ENCODE measurements at regions not wholly inside any gene's neighbourhood (a gene's known extent, or its start where the extent isn't known, plus 50 kb on each side); places are given as distances from the start of the nearest gene placed in this dataset.

- no peaks in the 10 kb centered on the region for H3K9me3 ChIP-seq
- TF ChIP-seq CTCF (IDR thresholded peaks at IDR 0.05) (no peak), POLR2A (IDR thresholded peaks at IDR 0.05) (no peak)
- no peaks in the 10 kb centered on the region for H3K36me3 ChIP-seq
- intact Hi-C loops (cut with DNase I; ENCODE audit: low total_unique reads), result no loop called here
- no peaks in the 10 kb centered on the region for H3K4me1 ChIP-seq
- no peak for DNase-seq
- no peaks in the 10 kb centered on the region for H3K27me3 ChIP-seq
- no peak overlapping the region for H3K27ac ChIP-seq
- no peak overlapping the region for H3K4me3 ChIP-seq
These were observed 387.2 kb downstream of the TBC1D32 start for GRCh38 chr6:120947111-120947510.

GRCh38 chr6:120945905-120946594, 388.2 kb downstream of the TBC1D32 start:
- no peaks in the 10 kb centered on the region for H3K36me3 ChIP-seq
- no peaks in the 10 kb centered on the region for H3K4me1 ChIP-seq
- TF ChIP-seq CTCF (IDR thresholded peaks at IDR 0.05), result no peak
- TF ChIP-seq POLR2A (IDR thresholded peaks at IDR 0.05), result no peak
- intact Hi-C loops (cut with DNase I; ENCODE audit: low total_unique reads), result no loop called here
- no peaks in the 10 kb centered on the region for H3K9me3 ChIP-seq
- no peak for DNase-seq
- H3K27ac ChIP-seq, result no peak overlapping the region
- H3K27me3 ChIP-seq, result no peaks in the 10 kb centered on the region
- H3K4me3 ChIP-seq, result no peak overlapping the region

- Histone ChIP-seq H3K4me1 (no peaks in the 10 kb centered on the region), H3K27me3 (no peaks in the 10 kb centered on the region), H3K27ac (no peak overlapping the region), H3K36me3 (no peaks in the 10 kb centered on the region), H3K4me3 (no peak overlapping the region), H3K9me3 (no peaks in the 10 kb centered on the region)
- intact Hi-C loops (cut with DNase I; ENCODE audit: low total_unique reads), result no loop called here
- no peak for TF ChIP-seq POLR2A (IDR thresholded peaks at IDR 0.05)
- TF ChIP-seq CTCF (IDR thresholded peaks at IDR 0.05), result no peak
- no peak for DNase-seq
These were observed 395.3 kb downstream of the TBC1D32 start for GRCh38 chr6:120938876-120939472.

- DNase-seq, result no peak
- no peaks in the 10 kb centered on the region for H3K9me3 ChIP-seq
- TF ChIP-seq CTCF (IDR thresholded peaks at IDR 0.05) (no peak), POLR2A (IDR thresholded peaks at IDR 0.05) (no peak)
- H3K36me3 ChIP-seq, result no peaks in the 10 kb centered on the region
- no peaks in the 10 kb centered on the region for H3K4me1 ChIP-seq
- intact Hi-C loops (cut with DNase I; ENCODE audit: low total_unique reads), result no loop called here
- no peak overlapping the region for H3K4me3 ChIP-seq
- no peaks in the 10 kb centered on the region for H3K27me3 ChIP-seq
- H3K27ac ChIP-seq, result no peak overlapping the region
These were observed 396.0 kb downstream of the TBC1D32 start for GRCh38 chr6:120938164-120938875.

GRCh38 chr6:120935908-120936307, 398.4 kb downstream of the TBC1D32 start:
- intact Hi-C loops (cut with DNase I; ENCODE audit: low total_unique reads), result no loop called here
- no peak for TF ChIP-seq POLR2A (IDR thresholded peaks at IDR 0.05)
- TF ChIP-seq CTCF (IDR thresholded peaks at IDR 0.05), result no peak
- H3K9me3 ChIP-seq, result no peaks in the 10 kb centered on the region

More at GRCh38 chr6:120935908-120936307, 398.4 kb downstream of the TBC1D32 start:
- H3K4me3 ChIP-seq, result no peak overlapping the region
- no peaks in the 10 kb centered on the region for H3K36me3 ChIP-seq
- no peak overlapping the region for H3K27ac ChIP-seq
- no peaks in the 10 kb centered on the region for H3K4me1 ChIP-seq
- no peaks in the 10 kb centered on the region for H3K27me3 ChIP-seq
- no peak for DNase-seq

Measured in uterus (tissue), 3 donors.